GM21529 (cell line): ENCODE measurements at regions not wholly inside any gene's neighbourhood (a gene's known extent, or its start where the extent isn't known, plus 50 kb on each side); places are given as distances from the start of the nearest gene placed in this dataset.
"Not testable (repeated sequence)": the region's sequence is repeated elsewhere in the genome, so short reads cannot be mapped to it uniquely, and the experiment has no call there.

Experiments used
- ATAC-seq: cut with Tn5 transposase; IDR thresholded peaks from one replicate; pipeline ENCODE4 v1.9.1; 2021; ENCODE audit not compliant: unreplicated experiment

- no peak for ATAC-seq
Measured at GRCh38 chr2:8442833-8443486, 238.9 kb upstream of the ID2 start.

DNA sequence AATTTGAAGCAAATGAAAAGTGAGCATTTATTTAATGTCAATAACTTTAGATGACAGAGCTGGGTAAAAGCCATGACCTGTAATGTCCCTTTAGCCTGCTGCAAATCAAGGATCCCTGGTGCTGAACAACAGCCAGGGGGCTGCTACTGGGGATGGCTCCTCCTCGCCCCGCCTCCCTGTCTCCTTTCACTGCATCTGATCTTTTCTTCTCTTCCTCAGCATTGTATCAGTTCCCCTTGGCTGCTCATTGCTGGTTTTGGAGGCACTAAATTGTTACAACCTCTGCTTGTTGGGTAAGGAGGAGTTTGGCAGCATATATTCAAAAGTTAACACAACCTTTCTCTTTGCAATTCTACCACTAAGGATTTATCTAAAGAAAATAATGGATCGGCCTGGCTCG, 236.3 kb upstream of the ID2 start:
- no peak for ATAC-seq

DNA sequence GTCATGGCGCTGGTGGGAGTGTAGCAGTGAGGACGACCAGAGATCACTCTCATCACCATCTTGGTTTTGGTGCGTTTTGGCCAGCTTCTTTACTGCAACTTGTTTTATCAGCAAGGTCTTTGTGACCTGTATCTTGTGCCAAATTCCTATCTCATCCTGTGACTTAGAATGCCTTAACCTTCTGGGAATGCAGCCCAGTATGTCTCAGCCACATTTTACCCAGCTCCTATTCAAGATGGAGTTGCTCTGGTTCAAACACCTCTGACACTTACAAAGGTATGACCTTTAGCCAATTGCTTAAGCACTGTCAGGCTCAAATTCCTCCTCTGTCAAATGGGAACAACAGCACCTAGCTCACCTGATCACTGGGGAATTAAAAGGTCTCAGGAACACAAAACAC, 235.1 kb upstream of the ID2 start:
- ATAC-seq, result not testable (repeated sequence)

DNA sequence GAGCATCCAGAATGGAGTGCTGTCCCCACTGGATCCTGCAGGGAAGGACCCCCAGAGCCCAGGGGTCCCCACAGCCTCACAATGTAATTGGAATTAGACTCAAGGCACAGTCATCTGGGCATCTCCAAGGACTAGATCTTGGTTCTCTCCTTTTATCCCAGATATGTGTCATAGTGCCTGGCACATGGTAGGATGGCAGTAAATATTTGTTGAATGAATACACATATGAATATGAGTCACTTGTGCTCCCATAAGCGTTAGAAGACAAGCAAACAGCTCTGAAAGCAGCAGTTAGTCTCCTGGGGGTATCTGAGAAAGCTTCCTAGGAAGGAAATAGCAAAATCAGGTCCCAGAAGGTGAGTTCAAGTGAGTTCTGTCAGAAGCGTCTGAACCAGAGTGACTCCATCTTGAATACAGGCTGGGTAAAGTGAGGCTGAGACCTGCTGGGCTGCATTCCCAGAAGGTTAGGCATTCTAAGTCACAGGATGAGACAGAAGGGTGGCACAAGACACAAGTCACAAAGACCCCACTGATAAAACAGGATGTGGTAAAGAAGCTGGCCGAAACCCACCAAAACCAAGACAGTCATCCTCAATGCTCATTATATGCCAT, 234.1 kb upstream of the ID2 start:
- ATAC-seq, result no peak

- no peak for ATAC-seq
Measured at GRCh38 chr2:8448824-8449556, 232.9 kb upstream of the ID2 start.

DNA sequence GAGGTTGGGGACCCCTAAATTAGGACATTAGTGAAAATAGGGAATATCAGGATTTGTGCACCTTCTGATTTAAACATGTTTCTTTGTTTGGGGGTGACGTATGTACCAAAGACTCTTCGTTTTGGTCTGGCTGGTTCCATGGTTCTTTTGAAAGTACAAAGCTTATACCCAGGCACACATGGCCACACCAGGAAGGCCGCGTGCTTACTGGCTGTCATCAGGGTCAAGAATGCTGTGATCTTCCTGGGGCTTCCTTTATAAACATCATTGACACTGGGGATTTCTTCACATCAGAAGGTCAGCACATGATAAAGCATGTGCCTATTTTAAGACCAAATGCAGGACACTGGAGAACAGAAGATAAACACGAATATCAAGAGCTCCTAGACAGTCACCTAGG, 230.6 kb upstream of the ID2 start:
- ATAC-seq, result no peak

DNA sequence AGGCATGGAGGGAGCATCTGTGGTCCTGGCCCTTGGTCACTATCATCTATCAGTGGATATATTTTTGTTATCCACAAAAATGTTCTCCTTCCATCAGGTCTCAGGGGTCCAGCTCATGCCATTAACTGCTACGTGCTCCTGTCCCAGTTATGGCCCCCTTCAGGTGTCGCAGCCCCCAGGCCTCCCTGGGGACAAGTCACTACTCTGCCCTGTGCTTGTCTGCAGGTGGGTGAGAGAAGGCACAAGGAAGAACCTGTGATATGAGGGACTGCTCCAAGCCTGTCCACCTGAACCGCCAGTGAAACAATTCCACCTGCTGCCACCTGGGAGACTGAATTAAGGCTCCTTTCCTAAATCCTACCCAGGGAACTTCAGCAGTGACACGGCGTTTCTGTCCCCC, 229.6 kb upstream of the ID2 start:
- no peak for ATAC-seq

DNA sequence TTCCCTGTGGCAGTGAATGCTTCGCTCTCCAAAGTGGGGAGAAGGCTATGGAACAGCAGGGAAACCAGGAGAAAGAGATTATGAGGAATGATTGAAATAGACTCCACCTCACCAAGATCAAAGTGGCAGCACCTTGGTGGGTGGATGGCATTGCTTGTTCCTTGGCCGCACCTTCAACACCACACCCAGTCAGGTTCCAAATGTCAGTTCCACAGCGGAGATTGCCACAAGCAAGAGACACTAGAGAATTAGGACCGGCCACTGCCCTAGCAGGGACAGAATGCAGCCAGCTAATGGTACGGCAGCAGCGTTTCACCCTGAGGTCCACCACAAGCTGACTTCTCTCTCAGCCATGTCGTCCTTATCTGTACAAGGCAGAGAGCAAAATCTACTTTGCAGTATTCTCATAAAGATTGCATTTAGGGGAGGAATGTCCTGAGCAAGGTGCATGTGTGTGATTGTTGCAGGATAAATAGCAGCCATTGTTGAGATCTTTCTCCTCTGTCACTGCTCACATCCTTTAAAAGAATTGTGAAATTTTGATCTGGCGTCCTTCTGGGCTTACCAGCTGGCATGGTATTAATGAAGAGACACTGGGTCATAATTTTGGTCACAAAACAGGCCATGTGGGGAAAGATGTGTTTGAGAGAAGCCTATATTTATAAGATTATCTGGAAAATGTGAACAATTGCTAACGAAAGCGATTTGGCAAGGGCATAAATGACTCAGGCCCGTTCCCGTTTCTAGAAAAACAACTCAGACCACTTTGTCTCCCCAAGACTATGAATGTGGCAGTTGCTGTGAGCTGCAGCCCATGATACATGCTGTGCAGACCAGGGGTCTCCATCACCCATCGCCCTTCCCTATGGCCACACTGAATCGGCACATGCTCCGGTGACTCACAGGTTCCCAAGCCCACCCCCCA, 228.6 kb upstream of the ID2 start:
- ATAC-seq, result no peak

DNA sequence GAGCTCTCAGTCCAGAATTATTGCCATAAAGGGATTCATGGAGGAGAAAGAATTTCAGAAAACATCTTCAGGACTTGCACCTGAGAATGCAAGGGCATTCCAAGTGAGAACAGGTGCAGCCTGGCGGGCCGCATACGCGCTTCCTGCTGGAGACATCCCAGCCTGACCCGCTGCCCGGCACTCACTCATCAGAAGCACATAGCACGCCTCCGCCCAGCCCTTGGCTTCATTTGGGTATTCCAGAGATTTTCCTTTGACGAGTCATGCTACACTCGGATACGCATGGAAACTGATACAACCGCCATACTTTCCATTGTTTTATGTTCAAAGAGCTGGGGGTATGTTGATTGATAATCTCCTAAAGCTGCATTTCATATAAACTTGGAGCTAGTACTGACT, 228.0 kb upstream of the ID2 start:
- no peak for ATAC-seq

GRCh38 chr2:8454797-8455196, 227.1 kb upstream of the ID2 start:
- ATAC-seq, result no peak

GRCh38 chr2:8455236-8456150, 226.4 kb upstream of the ID2 start:
- ATAC-seq, result no peak

- ATAC-seq, result no peak
Measured at GRCh38 chr2:8456151-8457091, 225.4 kb upstream of the ID2 start.

GRCh38 chr2:8457092-8457481, 224.8 kb upstream of the ID2 start:
- no peak for ATAC-seq

DNA sequence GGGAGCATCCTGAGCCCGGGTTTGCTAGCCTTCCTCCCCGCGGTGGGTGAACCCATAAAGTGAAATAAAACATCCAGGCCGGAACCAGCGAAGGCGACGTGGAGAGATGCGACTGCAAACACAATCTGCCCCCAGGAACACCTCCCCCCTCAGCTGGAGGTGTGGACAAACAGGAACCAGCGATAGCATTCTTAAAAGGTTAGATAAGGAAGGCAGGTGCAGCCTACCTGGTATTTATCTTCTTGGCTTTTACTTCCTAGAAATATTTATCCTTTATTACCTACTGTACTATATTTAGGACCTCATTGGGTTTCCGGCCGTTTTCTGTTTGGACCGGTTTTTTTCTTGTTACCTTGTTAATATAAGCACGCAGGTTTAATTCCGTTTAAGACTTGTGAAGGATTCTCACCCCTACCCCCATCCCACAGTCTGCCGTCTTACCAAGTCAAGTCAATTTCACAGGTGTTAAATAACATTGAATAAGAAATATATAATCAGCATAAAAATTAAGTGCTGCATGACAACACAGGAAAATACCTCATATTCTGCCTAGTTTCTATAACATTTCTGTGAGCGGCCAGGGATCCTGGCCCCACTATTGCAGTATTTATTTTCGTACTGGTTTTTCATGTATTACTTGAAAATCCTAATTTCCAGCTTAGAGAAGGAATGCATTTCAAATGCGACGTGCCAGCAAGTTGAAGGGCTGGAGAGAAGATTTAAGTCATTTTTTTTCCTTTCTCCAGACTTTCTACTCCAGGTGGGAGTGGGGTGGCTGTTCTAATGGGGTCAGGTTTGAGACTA, 224.0 kb upstream of the ID2 start:
- no peak for ATAC-seq

GRCh38 chr2:8458503-8459459, 223.1 kb upstream of the ID2 start:
- no peak for ATAC-seq

DNA sequence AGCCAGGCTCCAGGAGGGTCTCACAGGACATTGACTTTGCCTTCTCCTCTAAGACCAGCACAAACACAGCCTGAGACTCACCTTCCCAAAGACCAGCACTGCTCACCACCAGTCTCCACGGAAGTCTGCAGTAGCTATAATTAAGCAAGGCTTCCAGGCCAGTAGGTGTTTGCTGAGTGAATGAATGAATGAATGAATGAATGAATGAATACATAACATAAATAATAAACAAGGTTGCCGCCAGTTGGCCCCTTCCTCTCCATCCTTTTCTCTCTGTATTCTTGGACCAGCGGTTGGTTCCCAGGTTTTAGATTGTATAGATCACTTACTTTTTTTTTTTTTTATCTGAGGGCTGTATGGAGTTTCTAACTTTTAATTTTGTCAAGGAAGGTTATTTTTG, 222.4 kb upstream of the ID2 start:
- no peak for ATAC-seq

- ATAC-seq, result no peak
Measured at GRCh38 chr2:8461341-8461740, 220.5 kb upstream of the ID2 start.
